ENCODE measurements at regions not wholly inside any gene's neighbourhood (a gene's known extent, or its start where the extent isn't known, plus 50 kb on each side); places are given as distances from the start of the nearest gene placed in this dataset.

DNA sequence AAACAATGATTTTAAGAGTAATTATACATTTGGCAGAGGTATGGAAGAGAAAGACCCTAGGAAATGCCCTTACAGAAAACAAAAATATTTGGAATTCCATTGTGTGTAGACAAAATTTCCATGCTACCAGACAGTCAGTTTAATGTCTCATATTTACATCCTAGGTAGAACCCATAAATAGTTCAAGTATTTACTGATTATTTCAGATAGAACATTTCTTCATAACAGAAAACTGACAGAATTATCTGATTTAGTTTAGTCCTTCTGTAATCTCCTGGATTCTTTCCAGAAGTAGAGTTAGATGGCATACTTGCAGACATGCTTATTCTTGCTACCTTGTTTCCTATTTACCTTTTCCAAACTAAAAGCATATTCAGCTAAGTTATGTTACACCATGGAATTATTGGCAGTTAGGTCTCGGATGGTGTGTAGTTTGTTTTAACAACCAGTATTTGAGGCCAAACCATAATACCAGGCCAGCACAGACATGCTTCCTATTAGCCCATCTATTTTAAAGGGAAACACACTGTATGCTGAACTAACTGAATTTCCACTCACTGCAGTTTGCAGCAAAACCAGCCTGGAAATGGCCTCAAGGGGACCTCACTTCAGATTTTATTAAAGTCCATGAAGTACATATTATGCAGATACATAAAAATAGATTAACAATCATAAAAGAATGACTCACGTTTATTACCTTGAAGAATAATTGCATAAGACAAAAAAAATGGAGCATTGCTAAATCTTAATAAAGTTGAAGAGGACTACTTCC, 126.6 kb upstream of the LRIG3 start:
- Mint-ChIP-seq H3K9me3 (no peaks in the 10 kb centered on the region), H3K36me3 (ENCODE audit: insufficient read depth in 1 of 3, low read depth in 3 of 3) (no peaks in the 10 kb centered on the region), H3K27ac (no peak overlapping the region), H3K4me3 (no peak overlapping the region), H3K4me1 (peaks cover 12 to 13% of the 10 kb centered on the region in 2 experiments), H3K27me3 (ENCODE audit: low read depth) (no peaks in the 10 kb centered on the region)
- no peaks in the 10 kb centered on the region for H4K20me1 ChIP-seq (ENCODE audit: control insufficient read depth, insufficient read depth, insufficient read length)
- H3T11ph ChIP-seq (ENCODE audit: low read length) = no peak overlapping the region
- H4K8ac ChIP-seq (replicated peaks; ENCODE audit: insufficient read length, low read depth, low read length) = no peak overlapping the region
- H3K4ac ChIP-seq (ENCODE audit: low read depth, low read length) = no peak overlapping the region
- H3K79me2 ChIP-seq (ENCODE audit: insufficient read depth, low read length) = no peaks in the 10 kb centered on the region
- H4K91ac ChIP-seq (ENCODE audit: insufficient read length, low read depth, low read length) = no peak overlapping the region
- H2BK120ac ChIP-seq (ENCODE audit: low read depth, low read length, poor library complexity, severe bottlenecking) = peak overlapping the region; percentile 23
- H2AK5ac ChIP-seq (ENCODE audit: insufficient read length, low read length) = no peak overlapping the region
- H3K18ac ChIP-seq (ENCODE audit: insufficient read length, low read depth, low read length) = no peak overlapping the region
- no peak overlapping the region for H2BK12ac ChIP-seq (ENCODE audit: insufficient read length, low read depth, low read length)
- TF ChIP-seq, protein P1, sequence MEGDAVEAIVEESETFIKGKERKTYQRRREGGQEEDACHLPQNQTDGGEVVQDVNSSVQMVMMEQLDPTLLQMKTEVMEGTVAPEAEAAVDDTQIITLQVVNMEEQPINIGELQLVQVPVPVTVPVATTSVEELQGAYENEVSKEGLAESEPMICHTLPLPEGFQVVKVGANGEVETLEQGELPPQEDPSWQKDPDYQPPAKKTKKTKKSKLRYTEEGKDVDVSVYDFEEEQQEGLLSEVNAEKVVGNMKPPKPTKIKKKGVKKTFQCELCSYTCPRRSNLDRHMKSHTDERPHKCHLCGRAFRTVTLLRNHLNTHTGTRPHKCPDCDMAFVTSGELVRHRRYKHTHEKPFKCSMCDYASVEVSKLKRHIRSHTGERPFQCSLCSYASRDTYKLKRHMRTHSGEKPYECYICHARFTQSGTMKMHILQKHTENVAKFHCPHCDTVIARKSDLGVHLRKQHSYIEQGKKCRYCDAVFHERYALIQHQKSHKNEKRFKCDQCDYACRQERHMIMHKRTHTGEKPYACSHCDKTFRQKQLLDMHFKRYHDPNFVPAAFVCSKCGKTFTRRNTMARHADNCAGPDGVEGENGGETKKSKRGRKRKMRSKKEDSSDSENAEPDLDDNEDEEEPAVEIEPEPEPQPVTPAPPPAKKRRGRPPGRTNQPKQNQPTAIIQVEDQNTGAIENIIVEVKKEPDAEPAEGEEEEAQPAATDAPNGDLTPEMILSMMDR (conservative IDR thresholded peaks at IDR 0.05) = no peak
- no peak overlapping the region for H3K56ac ChIP-seq (ENCODE audit: insufficient read length, low read depth, low read length)
- H3K9me3 ChIP-seq (ENCODE audit: control insufficient read depth, low read depth, low read length) = no peaks in the 10 kb centered on the region
- H3K4me1 ChIP-seq (ENCODE audit: insufficient read depth, low read length) = no peaks in the 10 kb centered on the region
- no peak overlapping the region for H2BK5ac ChIP-seq (ENCODE audit: insufficient read length, low read length)
- WGBS (ENCODE audit: extremely low coverage, insufficient read length, low lambda C conversion rate) = no CpG with 5 or more reads among the region's 2 CpGs
- no peak overlapping the region for H2BK20ac ChIP-seq (ENCODE audit: low read depth, low read length, poor library complexity, severe bottlenecking)
- no peak overlapping the region for H4K5ac ChIP-seq (ENCODE audit: insufficient read length, low read depth, low read length)
- no peaks in the 10 kb centered on the region for H3K79me1 ChIP-seq (ENCODE audit: insufficient read depth, low read depth, low read length, poor library complexity, severe bottlenecking)
- H3K9ac ChIP-seq (ENCODE audit: extremely low read depth, insufficient read length, low read length) = no peak overlapping the region
- no peak for DNase-seq
- H3K27me3 ChIP-seq (ENCODE audit: insufficient read depth, low read length) = no peaks in the 10 kb centered on the region
- H3K23me2 ChIP-seq (ENCODE audit: insufficient read length, low read depth, low read length, poor library complexity, severe bottlenecking) = no peaks in the 10 kb centered on the region
- no peak overlapping the region for H3K23ac ChIP-seq (ENCODE audit: insufficient read length, low read depth, low read length)
- no peak overlapping the region for H2AFZ ChIP-seq (ENCODE audit: low read length)
- no peak overlapping the region for H3K14ac ChIP-seq (ENCODE audit: insufficient read depth, low read length)
- no peak overlapping the region for H2BK15ac ChIP-seq (ENCODE audit: low read depth, low read length)
- H3K27ac ChIP-seq (ENCODE audit: insufficient read length, low read depth, low read length) = no peak overlapping the region
- H3K4me2 ChIP-seq (ENCODE audit: insufficient read depth, insufficient read length, low read length) = no peak overlapping the region
